T-cell (primary cell): ENCODE measurements at regions not wholly inside any gene's neighbourhood (a gene's known extent, or its start where the extent isn't known, plus 50 kb on each side); places are given as distances from the start of the nearest gene placed in this dataset.

Experiments
- ATAC-seq, 4 experiments: fragments of 200-7000 bp in 3 of 4; fragments of 150-1000 bp in 1 of 4; cut with Tn5 transposase; replicated peaks in 1 of 4; 1 replicate in 3 of 4; 2 replicates in 1 of 4; pipeline ENCODE4 v1.10.0; 2021; ENCODE audit warnings: moderate library complexity in 3 of 4, mild to moderate bottlenecking in 2 of 4, moderate number of reproducible peaks in 1 of 4
- CTCF ChIA-PET, 2 donors: fragments of 300-600 bp; sonication (Branson Sonifier 250); formaldehyde crosslinking; loops; one replicate each; lab custom pipeline; 2022; ENCODE audit warnings: antibody characterized with exemption in 2 of 2; lab: Charles Lee
- POLR2A ChIA-PET, 2 donors: fragments of 300-600 bp; sonication (Branson Sonifier 250); formaldehyde crosslinking; loops; one replicate each; lab custom pipeline; 2022; ENCODE audit warnings: antibody characterized with exemption in 2 of 2; lab: Charles Lee
- DNase-seq, 35 experiments: peaks; one replicate each; pipeline versions ENCODE4 v3.0.0 to v3.0.0-alpha.2; 2013 to 2023
- H3K27ac ChIP-seq: one replicate; pipeline ENCODE4 v1.5.1; 2013; ENCODE audit warnings: low read length
- H3K27me3 ChIP-seq, 2 experiments: replicated peaks in 1 of 2; 1 replicate in 1 of 2; 2 replicates in 1 of 2; pipeline versions ENCODE4 v1.6.1 to v1.7.0; 2013; ENCODE audit warnings: low read length in 1 of 2, mixed read lengths in 1 of 2; ENCODE audit not compliant: control insufficient read depth in 2 of 2, insufficient read depth in 2 of 2; ENCODE audit errors: extremely low read depth in 1 of 2
- H3K36me3 ChIP-seq, 2 donors: 1 replicate in 1 of 2; 2 replicates in 1 of 2; pipeline versions ENCODE4 v1.6.1 to v1.7.0; 2013; ENCODE audit warnings: low read length in 1 of 2; ENCODE audit not compliant: control insufficient read depth in 2 of 2, insufficient read depth in 1 of 2; ENCODE audit errors: extremely low read depth in 1 of 2
- H3K4me1 ChIP-seq, 2 experiments: 1 replicate in 1 of 2; 2 replicates in 1 of 2; pipeline versions ENCODE4 v1.6.1 to v1.7.0; 2013; ENCODE audit warnings: low read length in 2 of 2, mixed read lengths in 1 of 2; ENCODE audit not compliant: insufficient read depth in 2 of 2, control insufficient read depth in 1 of 2; ENCODE audit errors: extremely low read depth in 1 of 2
- H3K4me3 ChIP-seq, 2 donors: 1 replicate in 1 of 2; 2 replicates in 1 of 2; pipeline versions ENCODE4 v1.5.1 to v1.7.0; 2013; ENCODE audit warnings: mild to moderate bottlenecking in 2 of 2, low read length in 1 of 2, moderate library complexity in 1 of 2; ENCODE audit not compliant: control insufficient read depth in 1 of 2; ENCODE audit errors: extremely low read depth in 1 of 2
- H3K9me3 ChIP-seq: 2 replicates; pipeline ENCODE4 v1.7.0; 2013
- H3K27ac Mint-ChIP-seq, 2 donors: one replicate each; pipeline ENCODE4 v1.8.0; 2020 to 2021; ENCODE audit warnings: mild to moderate bottlenecking in 2 of 2, mixed read lengths in 2 of 2
- H3K27me3 Mint-ChIP-seq, 2 donors: one replicate each; pipeline ENCODE4 v1.8.0; 2021 to 2022; ENCODE audit warnings: mixed read lengths in 2 of 2
- H3K36me3 Mint-ChIP-seq: one replicate; pipeline ENCODE4 v1.8.0; 2021; ENCODE audit warnings: mixed read lengths
- H3K4me1 Mint-ChIP-seq, 3 donors: one replicate each; pipeline ENCODE4 v1.8.0; 2020 to 2022; ENCODE audit warnings: mixed read lengths in 3 of 3, mild to moderate bottlenecking in 1 of 3
- H3K4me3 Mint-ChIP-seq, 3 donors: one replicate each; pipeline ENCODE4 v1.8.0; 2020 to 2022; ENCODE audit warnings: mild to moderate bottlenecking in 3 of 3, mixed read lengths in 3 of 3, moderate library complexity in 3 of 3
- H3K9me3 Mint-ChIP-seq, 3 donors: one replicate each; pipeline ENCODE4 v1.8.0; 2020 to 2022; ENCODE audit warnings: mixed read lengths in 3 of 3
- WGBS: methylation state at CpG from one replicate; pipeline ENCODE4 v1.1.5; 2013; ENCODE audit warnings: missing lambda C conversion rate; ENCODE audit not compliant: insufficient coverage; 5-methylcytosine and 5-hydroxymethylcytosine counted together

DNA sequence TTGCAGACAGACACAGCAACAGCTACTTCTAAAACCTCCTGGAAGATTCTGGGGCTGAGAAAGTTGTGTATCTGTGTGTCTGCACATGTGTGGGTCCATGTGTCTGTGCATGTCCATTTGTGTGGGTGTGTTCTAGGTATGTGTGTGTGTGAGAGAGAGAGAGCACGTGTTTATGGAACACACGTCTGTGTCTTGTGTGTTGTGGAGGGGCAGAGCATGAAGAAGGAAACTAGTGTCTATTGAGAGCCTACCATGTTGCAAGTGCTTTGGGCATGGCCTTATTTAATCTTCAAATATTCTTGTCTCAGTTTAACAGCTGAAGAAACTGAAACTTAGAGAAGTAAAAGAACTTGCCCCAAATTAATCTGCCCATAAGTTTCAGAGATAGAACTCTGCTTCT is 327.5 kb downstream of the UACA start:
- no peak for ATAC-seq
- POLR2A ChIA-PET = no interaction called here
- H3K27me3 ChIP-seq = peaks cover 0 to 3% of the 10 kb centered on the region in 2 experiments
- CTCF ChIA-PET = no interaction called here
- H3K4me3 ChIP-seq = no peak overlapping the region
- H3K9me3 Mint-ChIP-seq = no peaks in the 10 kb centered on the region
- H3K4me1 Mint-ChIP-seq = peaks cover 24 to 35% (median 34%) of the 10 kb centered on the region in 3 donors
- no peaks in the 10 kb centered on the region for H3K36me3 Mint-ChIP-seq
- H3K36me3 ChIP-seq = no peaks in the 10 kb centered on the region
- peak overlapping the region in 2 of 3 donors; percentile 1 to 37 for H3K4me3 Mint-ChIP-seq
- no peaks in the 10 kb centered on the region for H3K9me3 ChIP-seq
- WGBS = 70% methylated on average over 2 of the region's 2 CpGs
- DNase-seq = no peak
- H3K4me1 ChIP-seq = peaks cover 18 to 20% of the 10 kb centered on the region in 2 experiments
- peak overlapping the region; percentile 37 to 40 for H3K27ac Mint-ChIP-seq
- H3K27me3 Mint-ChIP-seq = no peaks in the 10 kb centered on the region
- H3K27ac ChIP-seq = no peak overlapping the region

GRCh38 chr15:70435369-70435768 is 328.0 kb downstream of the UACA start:
- H3K27ac ChIP-seq = no peak overlapping the region
- WGBS = no CpG with 5 or more reads among the region's 3 CpGs
- ChIA-PET CTCF (no interaction called here), POLR2A (no interaction called here)
- no peaks in the 10 kb centered on the region for H3K9me3 ChIP-seq
- DNase-seq = peak in 7 of 35 experiments; percentile 6 to 37 (median 19)
- H3K27me3 ChIP-seq = peaks cover 0 to under 1% of the 10 kb centered on the region in 2 experiments
- peak overlapping the region in 1 of 3 donors; percentile 37 for H3K4me3 Mint-ChIP-seq
- peak; percentile 52 to 88 (median 69) for ATAC-seq
- no peaks in the 10 kb centered on the region for H3K9me3 Mint-ChIP-seq
- no peak overlapping the region for H3K4me3 ChIP-seq
- no peaks in the 10 kb centered on the region for H3K27me3 Mint-ChIP-seq
- no peaks in the 10 kb centered on the region for H3K36me3 Mint-ChIP-seq
- peaks cover 18 to 20% of the 10 kb centered on the region in 2 experiments for H3K4me1 ChIP-seq
- H3K36me3 ChIP-seq = no peaks in the 10 kb centered on the region
- peaks cover 24 to 31% (median 30%) of the 10 kb centered on the region in 3 donors for H3K4me1 Mint-ChIP-seq
- peak overlapping the region; percentile 35 to 37 for H3K27ac Mint-ChIP-seq

DNA sequence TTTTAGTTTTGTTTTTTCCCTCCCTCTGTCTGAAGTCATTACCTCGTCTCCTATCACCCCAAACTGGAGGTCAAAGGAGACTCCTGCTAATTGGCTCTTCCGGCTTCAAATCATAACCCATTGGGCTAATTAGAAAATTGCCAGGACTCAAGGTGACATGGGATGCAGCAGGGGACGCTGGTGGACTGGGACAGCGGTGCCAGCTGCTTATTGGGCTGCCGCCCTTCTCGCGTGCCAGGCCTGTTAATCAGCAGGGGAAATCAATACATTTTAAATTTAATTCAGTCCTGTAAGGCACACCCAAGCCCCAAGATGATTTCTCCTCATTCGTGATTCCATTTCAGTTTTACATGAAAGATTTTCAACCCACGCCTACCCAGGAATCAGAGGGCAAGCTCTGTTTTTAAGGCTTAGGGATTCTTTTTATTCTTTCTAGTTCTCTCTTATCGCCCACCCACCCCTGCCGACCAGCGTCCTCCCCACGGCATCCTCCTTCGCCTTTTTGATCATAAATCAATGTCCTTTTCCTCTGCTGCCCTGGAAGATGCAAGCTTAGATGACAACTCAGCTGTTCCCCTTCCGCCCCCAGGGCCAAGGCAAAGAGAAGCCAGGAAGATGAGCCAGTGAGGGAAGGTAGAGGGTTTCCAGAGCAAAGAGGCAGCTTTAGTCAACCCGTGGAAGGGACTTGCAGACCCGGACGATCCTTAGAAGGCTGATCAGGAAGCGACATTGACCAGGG is 329.6 kb downstream of the UACA start:
- WGBS = 92% methylated on average over 16 of the region's 19 CpGs
- CTCF ChIA-PET = no interaction called here

DNA sequence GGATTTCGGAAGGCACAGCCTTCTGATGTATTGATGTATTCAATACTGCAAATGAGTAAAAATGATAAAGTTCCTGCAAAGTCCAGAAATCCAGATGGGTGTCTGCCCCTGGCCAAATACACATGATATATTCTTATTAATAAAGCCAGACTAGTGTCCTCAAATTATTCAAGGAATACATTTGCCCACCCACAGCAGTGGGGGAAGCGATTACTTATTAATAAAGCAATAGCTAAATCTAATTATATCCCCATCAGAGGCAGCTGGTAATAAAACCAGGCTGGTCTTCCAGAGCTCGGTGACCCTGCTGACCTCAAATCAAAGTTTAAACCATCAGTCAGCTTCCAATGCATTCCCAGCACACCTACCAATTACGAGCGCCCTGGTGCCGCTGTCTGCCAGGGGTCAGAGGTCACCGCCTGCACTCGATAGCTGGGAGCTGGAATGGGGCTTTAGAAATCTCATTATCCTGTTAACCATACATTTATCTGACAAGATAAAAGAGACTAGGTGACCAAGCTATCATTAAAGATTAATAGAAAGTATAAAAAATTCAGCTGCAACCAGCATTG is 330.3 kb downstream of the UACA start:
- Mint-ChIP-seq H3K27me3 (no peaks in the 10 kb centered on the region), H3K4me1 (peaks cover 21 to 25% (median 24%) of the 10 kb centered on the region in 3 donors), H3K27ac (no peak overlapping the region), H3K36me3 (no peaks in the 10 kb centered on the region), H3K4me3 (no peak overlapping the region), H3K9me3 (peaks cover 0 to 15% (median 8%) of the 10 kb centered on the region in 3 donors)
- no peak overlapping the region for H3K27ac ChIP-seq
- ATAC-seq = no peak
- ChIA-PET POLR2A (no interaction called here), CTCF (no interaction called here)
- DNase-seq = no peak
- WGBS = 71% methylated on average over 1 of the region's 8 CpGs
- peaks cover 12 to 18% of the 10 kb centered on the region in 2 experiments for H3K4me1 ChIP-seq
- no peaks in the 10 kb centered on the region for H3K27me3 ChIP-seq
- no peaks in the 10 kb centered on the region for H3K36me3 ChIP-seq
- H3K9me3 ChIP-seq = peaks cover 2% of the 10 kb centered on the region
- H3K4me3 ChIP-seq = no peak overlapping the region

More for the DNA sequence above, 329.6 kb downstream of the UACA start:
- no peaks in the 10 kb centered on the region for H3K27me3 ChIP-seq
- POLR2A ChIA-PET = no interaction called here
- Mint-ChIP-seq H3K9me3 (peaks cover 0 to 8% (median 6%) of the 10 kb centered on the region in 3 donors), H3K36me3 (no peaks in the 10 kb centered on the region), H3K4me3 (no peak overlapping the region), H3K27ac (no peak overlapping the region), H3K4me1 (peaks cover 21 to 25% (median 24%) of the 10 kb centered on the region in 3 donors), H3K27me3 (no peaks in the 10 kb centered on the region)
- DNase-seq (no peak), ATAC-seq (no peak)
- peaks cover 2% of the 10 kb centered on the region for H3K9me3 ChIP-seq
- no peak overlapping the region for H3K27ac ChIP-seq
- H3K4me1 ChIP-seq = peaks cover 12 to 18% of the 10 kb centered on the region in 2 experiments
- no peaks in the 10 kb centered on the region for H3K36me3 ChIP-seq
- H3K4me3 ChIP-seq = no peak overlapping the region

GRCh38 chr15:70431854-70432253 is 331.5 kb downstream of the UACA start:
- peaks cover 12 to 18% of the 10 kb centered on the region in 2 experiments for H3K4me1 ChIP-seq
- Mint-ChIP-seq H3K4me3 (no peak overlapping the region), H3K9me3 (peaks cover 0 to 16% (median 9%) of the 10 kb centered on the region in 3 donors), H3K4me1 (peaks cover 21 to 24% (median 22%) of the 10 kb centered on the region in 3 donors), H3K27ac (no peak overlapping the region), H3K36me3 (no peaks in the 10 kb centered on the region), H3K27me3 (no peaks in the 10 kb centered on the region)
- ATAC-seq (no peak), DNase-seq (no peak)
- no peaks in the 10 kb centered on the region for H3K36me3 ChIP-seq
- 63% methylated on average over 4 of the region's 4 CpGs for WGBS
- peaks cover 2% of the 10 kb centered on the region for H3K9me3 ChIP-seq
- no peaks in the 10 kb centered on the region for H3K27me3 ChIP-seq
- CTCF ChIA-PET = interaction anchor here in 1 of 2 donors (1.2 kb wide), 1 partner anchor 9 kb away, joined by 3 read pairs; no protein-coding TSS in a partner anchor
- H3K27ac ChIP-seq = no peak overlapping the region
- POLR2A ChIA-PET = no interaction called here
- no peak overlapping the region for H3K4me3 ChIP-seq

GRCh38 chr15:70430069-70430468 is 332.4 kb upstream of the TLE3 start:
- Mint-ChIP-seq H3K4me1 (peaks cover 14 to 19% (median 17%) of the 10 kb centered on the region in 3 donors), H3K27ac (no peak overlapping the region), H3K4me3 (no peak overlapping the region), H3K9me3 (peaks cover 0 to 16% (median 9%) of the 10 kb centered on the region in 3 donors), H3K36me3 (no peaks in the 10 kb centered on the region), H3K27me3 (no peaks in the 10 kb centered on the region)
- no CpG with 5 or more reads among the region's 1 CpG for WGBS
- H3K4me1 ChIP-seq = peaks cover 6 to 9% of the 10 kb centered on the region in 2 experiments
- DNase-seq (no peak), ATAC-seq (no peak)
- H3K9me3 ChIP-seq = peaks cover 2% of the 10 kb centered on the region
- no peak overlapping the region for H3K27ac ChIP-seq
- POLR2A ChIA-PET = no interaction called here
- no peaks in the 10 kb centered on the region for H3K36me3 ChIP-seq
- CTCF ChIA-PET = interaction anchor here in 1 of 2 donors (0.7 kb wide), 1 partner anchor 604 kb away, joined by 3 read pairs; no protein-coding TSS in a partner anchor
- no peak overlapping the region for H3K4me3 ChIP-seq
- H3K27me3 ChIP-seq = no peaks in the 10 kb centered on the region
